GM23338 (cell line): ENCODE measurements at regions not wholly inside any gene's neighbourhood (a gene's known extent, or its start where the extent isn't known, plus 50 kb on each side); places are given as distances from the start of the nearest gene placed in this dataset.

ENCODE experiments used
- CREB1 ChIP-seq: fragments of 250-450 bp; sonication (Bioruptor Pico); IDR thresholded peaks from 2 replicates; pipeline ENCODE4 v1.5.0; 2020; ENCODE audit warnings: low read depth, mild to moderate bottlenecking, moderate library complexity
- EZH2 ChIP-seq: fragments of 200-600 bp; sonication (generic); IDR thresholded peaks from one replicate; pipeline ENCODE4 v1.8.0; 2017; ENCODE audit warnings: antibody characterized with exemption, mild to moderate bottlenecking, low read depth; ENCODE audit not compliant: unreplicated experiment
- JUNB ChIP-seq: IDR thresholded peaks from one replicate; pipeline ENCODE4 v1.6.1; 2016; ENCODE audit warnings: antibody characterized with exemption; ENCODE audit not compliant: unreplicated experiment
- ZNF114 ChIP-seq: fragments of 250-450 bp; sonication (Bioruptor Pico); IDR thresholded peaks from 2 replicates; pipeline ENCODE4 v1.5.0; 2020; ENCODE audit warnings: mild to moderate bottlenecking, moderate library complexity
- TF ChIP-seq, protein P1 (sequence below): IDR thresholded peaks from one replicate; pipeline ENCODE4 v1.6.1; 2018; ENCODE audit warnings: antibody characterized with exemption; ENCODE audit not compliant: unreplicated experiment
- TF ChIP-seq, protein P2 (sequence below): fragments of 250-450 bp; sonication (Bioruptor Pico); IDR thresholded peaks from 2 replicates; pipeline ENCODE4 v1.5.0; 2020; ENCODE audit warnings: mild to moderate bottlenecking, moderate library complexity
- TF ChIP-seq, protein P3 (sequence below): IDR thresholded peaks from 2 replicates; pipeline ENCODE4 v1.6.1; 2016; ENCODE audit warnings: antibody characterized with exemption

DNA sequence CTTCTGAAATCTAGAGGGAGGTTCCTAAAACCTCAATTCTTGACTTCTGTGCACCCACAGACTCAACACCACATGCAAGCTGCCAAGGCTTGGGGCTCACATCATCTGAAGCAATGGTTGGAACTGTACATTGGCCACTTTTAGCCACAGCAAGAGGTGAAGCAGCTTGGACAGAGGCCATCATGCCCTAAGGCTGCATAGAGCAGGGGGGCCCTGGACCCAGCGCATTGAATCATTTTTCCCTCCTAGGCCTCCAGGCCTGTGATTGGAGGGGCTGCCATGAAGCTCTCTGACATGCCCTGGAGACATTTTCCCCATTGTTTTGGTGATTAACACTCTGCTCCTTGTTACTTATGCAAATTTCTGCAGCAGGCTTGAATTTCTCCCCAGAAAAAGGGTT lies 145.9 kb downstream of the C6orf118 start (continued):
- TF ChIP-seq, protein P1, sequence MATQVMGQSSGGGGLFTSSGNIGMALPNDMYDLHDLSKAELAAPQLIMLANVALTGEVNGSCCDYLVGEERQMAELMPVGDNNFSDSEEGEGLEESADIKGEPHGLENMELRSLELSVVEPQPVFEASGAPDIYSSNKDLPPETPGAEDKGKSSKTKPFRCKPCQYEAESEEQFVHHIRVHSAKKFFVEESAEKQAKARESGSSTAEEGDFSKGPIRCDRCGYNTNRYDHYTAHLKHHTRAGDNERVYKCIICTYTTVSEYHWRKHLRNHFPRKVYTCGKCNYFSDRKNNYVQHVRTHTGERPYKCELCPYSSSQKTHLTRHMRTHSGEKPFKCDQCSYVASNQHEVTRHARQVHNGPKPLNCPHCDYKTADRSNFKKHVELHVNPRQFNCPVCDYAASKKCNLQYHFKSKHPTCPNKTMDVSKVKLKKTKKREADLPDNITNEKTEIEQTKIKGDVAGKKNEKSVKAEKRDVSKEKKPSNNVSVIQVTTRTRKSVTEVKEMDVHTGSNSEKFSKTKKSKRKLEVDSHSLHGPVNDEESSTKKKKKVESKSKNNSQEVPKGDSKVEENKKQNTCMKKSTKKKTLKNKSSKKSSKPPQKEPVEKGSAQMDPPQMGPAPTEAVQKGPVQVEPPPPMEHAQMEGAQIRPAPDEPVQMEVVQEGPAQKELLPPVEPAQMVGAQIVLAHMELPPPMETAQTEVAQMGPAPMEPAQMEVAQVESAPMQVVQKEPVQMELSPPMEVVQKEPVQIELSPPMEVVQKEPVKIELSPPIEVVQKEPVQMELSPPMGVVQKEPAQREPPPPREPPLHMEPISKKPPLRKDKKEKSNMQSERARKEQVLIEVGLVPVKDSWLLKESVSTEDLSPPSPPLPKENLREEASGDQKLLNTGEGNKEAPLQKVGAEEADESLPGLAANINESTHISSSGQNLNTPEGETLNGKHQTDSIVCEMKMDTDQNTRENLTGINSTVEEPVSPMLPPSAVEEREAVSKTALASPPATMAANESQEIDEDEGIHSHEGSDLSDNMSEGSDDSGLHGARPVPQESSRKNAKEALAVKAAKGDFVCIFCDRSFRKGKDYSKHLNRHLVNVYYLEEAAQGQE, result no peak
- TF ChIP-seq, protein P2, sequence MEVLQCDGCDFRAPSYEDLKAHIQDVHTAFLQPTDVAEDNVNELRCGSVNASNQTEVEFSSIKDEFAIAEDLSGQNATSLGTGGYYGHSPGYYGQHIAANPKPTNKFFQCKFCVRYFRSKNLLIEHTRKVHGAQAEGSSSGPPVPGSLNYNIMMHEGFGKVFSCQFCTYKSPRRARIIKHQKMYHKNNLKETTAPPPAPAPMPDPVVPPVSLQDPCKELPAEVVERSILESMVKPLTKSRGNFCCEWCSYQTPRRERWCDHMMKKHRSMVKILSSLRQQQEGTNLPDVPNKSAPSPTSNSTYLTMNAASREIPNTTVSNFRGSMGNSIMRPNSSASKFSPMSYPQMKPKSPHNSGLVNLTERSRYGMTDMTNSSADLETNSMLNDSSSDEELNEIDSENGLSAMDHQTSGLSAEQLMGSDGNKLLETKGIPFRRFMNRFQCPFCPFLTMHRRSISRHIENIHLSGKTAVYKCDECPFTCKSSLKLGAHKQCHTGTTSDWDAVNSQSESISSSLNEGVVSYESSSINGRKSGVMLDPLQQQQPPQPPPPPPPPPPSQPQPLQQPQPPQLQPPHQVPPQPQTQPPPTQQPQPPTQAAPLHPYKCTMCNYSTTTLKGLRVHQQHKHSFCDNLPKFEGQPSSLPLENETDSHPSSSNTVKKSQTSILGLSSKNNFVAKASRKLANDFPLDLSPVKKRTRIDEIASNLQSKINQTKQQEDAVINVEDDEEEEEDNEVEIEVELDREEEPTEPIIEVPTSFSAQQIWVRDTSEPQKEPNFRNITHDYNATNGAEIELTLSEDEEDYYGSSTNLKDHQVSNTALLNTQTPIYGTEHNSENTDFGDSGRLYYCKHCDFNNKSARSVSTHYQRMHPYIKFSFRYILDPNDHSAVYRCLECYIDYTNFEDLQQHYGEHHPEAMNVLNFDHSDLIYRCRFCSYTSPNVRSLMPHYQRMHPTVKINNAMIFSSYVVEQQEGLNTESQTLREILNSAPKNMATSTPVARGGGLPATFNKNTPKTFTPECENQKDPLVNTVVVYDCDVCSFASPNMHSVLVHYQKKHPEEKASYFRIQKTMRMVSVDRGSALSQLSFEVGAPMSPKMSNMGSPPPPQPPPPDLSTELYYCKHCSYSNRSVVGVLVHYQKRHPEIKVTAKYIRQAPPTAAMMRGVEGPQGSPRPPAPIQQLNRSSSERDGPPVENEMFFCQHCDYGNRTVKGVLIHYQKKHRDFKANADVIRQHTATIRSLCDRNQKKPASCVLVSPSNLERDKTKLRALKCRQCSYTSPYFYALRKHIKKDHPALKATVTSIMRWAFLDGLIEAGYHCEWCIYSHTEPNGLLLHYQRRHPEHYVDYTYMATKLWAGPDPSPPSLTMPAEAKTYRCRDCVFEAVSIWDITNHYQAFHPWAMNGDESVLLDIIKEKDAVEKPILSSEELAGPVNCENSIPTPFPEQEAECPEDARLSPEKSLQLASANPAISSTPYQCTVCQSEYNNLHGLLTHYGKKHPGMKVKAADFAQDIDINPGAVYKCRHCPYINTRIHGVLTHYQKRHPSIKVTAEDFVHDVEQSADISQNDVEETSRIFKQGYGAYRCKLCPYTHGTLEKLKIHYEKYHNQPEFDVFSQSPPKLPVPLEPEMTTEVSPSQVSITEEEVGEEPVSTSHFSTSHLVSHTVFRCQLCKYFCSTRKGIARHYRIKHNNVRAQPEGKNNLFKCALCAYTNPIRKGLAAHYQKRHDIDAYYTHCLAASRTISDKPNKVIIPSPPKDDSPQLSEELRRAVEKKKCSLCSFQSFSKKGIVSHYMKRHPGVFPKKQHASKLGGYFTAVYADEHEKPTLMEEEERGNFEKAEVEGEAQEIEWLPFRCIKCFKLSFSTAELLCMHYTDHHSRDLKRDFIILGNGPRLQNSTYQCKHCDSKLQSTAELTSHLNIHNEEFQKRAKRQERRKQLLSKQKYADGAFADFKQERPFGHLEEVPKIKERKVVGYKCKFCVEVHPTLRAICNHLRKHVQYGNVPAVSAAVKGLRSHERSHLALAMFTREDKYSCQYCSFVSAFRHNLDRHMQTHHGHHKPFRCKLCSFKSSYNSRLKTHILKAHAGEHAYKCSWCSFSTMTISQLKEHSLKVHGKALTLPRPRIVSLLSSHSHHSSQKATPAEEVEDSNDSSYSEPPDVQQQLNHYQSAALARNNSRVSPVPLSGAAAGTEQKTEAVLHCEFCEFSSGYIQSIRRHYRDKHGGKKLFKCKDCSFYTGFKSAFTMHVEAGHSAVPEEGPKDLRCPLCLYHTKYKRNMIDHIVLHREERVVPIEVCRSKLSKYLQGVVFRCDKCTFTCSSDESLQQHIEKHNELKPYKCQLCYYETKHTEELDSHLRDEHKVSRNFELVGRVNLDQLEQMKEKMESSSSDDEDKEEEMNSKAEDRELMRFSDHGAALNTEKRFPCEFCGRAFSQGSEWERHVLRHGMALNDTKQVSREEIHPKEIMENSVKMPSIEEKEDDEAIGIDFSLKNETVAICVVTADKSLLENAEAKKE (CRISPR knock-in tag), result no peak
- TF ChIP-seq ZNF114 (CRISPR knock-in tag), result no peak
- TF ChIP-seq, protein P3, sequence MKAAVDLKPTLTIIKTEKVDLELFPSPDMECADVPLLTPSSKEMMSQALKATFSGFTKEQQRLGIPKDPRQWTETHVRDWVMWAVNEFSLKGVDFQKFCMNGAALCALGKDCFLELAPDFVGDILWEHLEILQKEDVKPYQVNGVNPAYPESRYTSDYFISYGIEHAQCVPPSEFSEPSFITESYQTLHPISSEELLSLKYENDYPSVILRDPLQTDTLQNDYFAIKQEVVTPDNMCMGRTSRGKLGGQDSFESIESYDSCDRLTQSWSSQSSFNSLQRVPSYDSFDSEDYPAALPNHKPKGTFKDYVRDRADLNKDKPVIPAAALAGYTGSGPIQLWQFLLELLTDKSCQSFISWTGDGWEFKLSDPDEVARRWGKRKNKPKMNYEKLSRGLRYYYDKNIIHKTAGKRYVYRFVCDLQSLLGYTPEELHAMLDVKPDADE, result no peak
- no peak for TF ChIP-seq EZH2
- TF ChIP-seq CREB1 (CRISPR knock-in tag), result no peak
- no peak for TF ChIP-seq JUNB
